CD4-positive, alpha-beta T cell treated with Interleukin-2 at 100 ng/mL for 4 hours (primary cell): ENCODE measurements at regions not wholly inside any gene's neighbourhood (a gene's known extent, or its start where the extent isn't known, plus 50 kb on each side); places are given as distances from the start of the nearest gene placed in this dataset.

Experiments used
- DNase-seq: peaks from one replicate; pipeline ENCODE4 v3.0.0-alpha.2; 2020; ENCODE audit warnings: low spot score

GRCh38 chrX:42519666-42520231 lies 258.2 kb downstream of the PPP1R2C start:
- no peak for DNase-seq

- no peak for DNase-seq
Observed at GRCh38 chrX:42515939-42516338, 262.0 kb downstream of the PPP1R2C start.

GRCh38 chrX:42505016-42505415 lies 272.9 kb downstream of the PPP1R2C start:
- DNase-seq = no peak

GRCh38 chrX:42499620-42500019 lies 278.3 kb downstream of the PPP1R2C start:
- no peak for DNase-seq

GRCh38 chrX:42497356-42497755 lies 280.6 kb downstream of the PPP1R2C start:
- no peak for DNase-seq

GRCh38 chrX:42496239-42496638 lies 281.7 kb downstream of the PPP1R2C start:
- DNase-seq = no peak

GRCh38 chrX:42495139-42495538 lies 282.8 kb downstream of the PPP1R2C start:
- DNase-seq = peak; percentile 23

GRCh38 chrX:42491137-42491907 lies 286.6 kb downstream of the PPP1R2C start:
- DNase-seq = no peak

GRCh38 chrX:42490111-42490510 lies 287.9 kb downstream of the PPP1R2C start:
- no peak for DNase-seq

- no peak for DNase-seq
Observed at GRCh38 chrX:42485601-42486000, 292.4 kb downstream of the PPP1R2C start.

- DNase-seq = no peak
Observed at GRCh38 chrX:42484233-42484632, 293.7 kb downstream of the PPP1R2C start.

- no peak for DNase-seq
Observed at GRCh38 chrX:42477396-42477795, 300.6 kb downstream of the PPP1R2C start.

GRCh38 chrX:42472727-42473126 lies 305.2 kb downstream of the PPP1R2C start:
- DNase-seq = no peak

GRCh38 chrX:42466332-42467046 lies 311.5 kb downstream of the PPP1R2C start:
- DNase-seq = no peak

GRCh38 chrX:42465821-42466220 lies 312.1 kb downstream of the PPP1R2C start:
- DNase-seq = no peak

- no peak for DNase-seq
Observed at GRCh38 chrX:42463706-42464490, 314.1 kb downstream of the PPP1R2C start.

- no peak for DNase-seq
Observed at GRCh38 chrX:42462917-42463316, 315.0 kb downstream of the PPP1R2C start.

GRCh38 chrX:42460706-42461105 lies 317.3 kb downstream of the PPP1R2C start:
- DNase-seq = no peak

- no peak for DNase-seq
Observed at GRCh38 chrX:42459735-42460134, 318.2 kb downstream of the PPP1R2C start.

GRCh38 chrX:42456176-42456700 lies 321.7 kb downstream of the PPP1R2C start:
- no peak for DNase-seq

- no peak for DNase-seq
Observed at GRCh38 chrX:42450228-42450627, 327.7 kb downstream of the PPP1R2C start.

GRCh38 chrX:42443267-42443666 lies 334.7 kb downstream of the PPP1R2C start:
- DNase-seq = no peak
